HCT116 (cell line): ENCODE measurements at regions not wholly inside any gene's neighbourhood (a gene's known extent, or its start where the extent isn't known, plus 50 kb on each side); places are given as distances from the start of the nearest gene placed in this dataset.

Source experiments
- ATAC-seq: fragments of 200-7000 bp; cut with Tn5 transposase; 2 replicates; pipeline ENCODE4 v1.9.1; 2020; ENCODE audit warnings: mild to moderate bottlenecking, moderate library complexity
- BruUV-seq: library from RNA; stranded (reverse); fragments of 400-500 nt; replicated peaks from 2 replicates; lab custom pipeline; 2021; lab: Mats Ljungman, UMichigan
- CTCF ChIA-PET: fragments of 300-600 bp; sonication (Branson Sonifier 250); formaldehyde crosslinking; loops from one replicate; lab custom pipeline; 2021; ENCODE audit warnings: antibody characterized with exemption; lab: Charles Lee
- POLR2A ChIA-PET: fragments of 300-600, 350-600 bp; sonication (Branson Sonifier 250); formaldehyde crosslinking; loops from one replicate; lab custom pipeline; 2021; ENCODE audit warnings: antibody characterized with exemption; lab: Charles Lee
- RAD21 ChIA-PET, 2 experiments: fragments of 300-600 bp; sonication (Branson Sonifier 250); formaldehyde crosslinking; loops; one replicate each; lab custom pipeline; 2023; ENCODE audit warnings: low total read pairs in 2 of 2; ENCODE audit not compliant: uncharacterized antibody in 2 of 2, unreplicated experiment in 2 of 2, low non-redundant PET in 1 of 2; lab: Charles Lee
- DNase-seq: peaks from one replicate; pipeline ENCODE4 v3.0.0-alpha.2; 2010; ENCODE audit warnings: low read depth, low spot score
- H2AFZ ChIP-seq: fragments of 200-600 bp; shearing (Covaris generic), sonication (generic); 2 replicates; pipeline ENCODE4 v1.6.1; 2017; ENCODE audit warnings: low read depth, mixed run types, mixed read lengths, antibody characterized with exemption, low read length; ENCODE audit not compliant: poor library complexity, severe bottlenecking
- H3K27ac ChIP-seq: 2 replicates; pipeline ENCODE4 v1.5.1; 2012; ENCODE audit warnings: low read depth, low read length
- H3K27me3 ChIP-seq: fragments of 200-600 bp; sonication (generic); 2 replicates; pipeline ENCODE4 v1.6.1; 2016; ENCODE audit warnings: mixed run types, low read length, mixed read lengths; ENCODE audit not compliant: insufficient read depth
- H3K36me3 ChIP-seq, 2 experiments: fragments of 200-500 bp in 1 of 2; fragments of 200-600 bp in 1 of 2; sonication (Bioruptor generic) in 1 of 2; sonication (generic) in 1 of 2; 2 replicates each; pipeline versions ENCODE4 v1.5.1 to v1.6.1; 2014 to 2016; ENCODE audit warnings: low read length in 2 of 2, inconsistent platforms in 1 of 2, mixed read lengths in 1 of 2, mixed run types in 1 of 2; ENCODE audit not compliant: insufficient read depth in 2 of 2, control insufficient read depth in 1 of 2
- H3K4me1 ChIP-seq, 2 experiments: fragments of 200-600 bp in 1 of 2; sonication (generic) in 1 of 2; 2 replicates each; pipeline versions ENCODE4 v1.5.1 to v1.6.1; 2012 to 2017; ENCODE audit warnings: low read length in 2 of 2, inconsistent platforms in 1 of 2, mild to moderate bottlenecking in 1 of 2, mixed read lengths in 1 of 2, mixed run types in 1 of 2, moderate library complexity in 1 of 2; ENCODE audit not compliant: insufficient read depth in 2 of 2, control insufficient read depth in 1 of 2
- H3K4me2 ChIP-seq: fragments of 200-600 bp; sonication (generic); 2 replicates; pipeline ENCODE4 v1.6.1; 2017; ENCODE audit warnings: mixed run types, low read length, mixed read lengths
- H3K4me3 ChIP-seq, 2 experiments: fragments of 200-600 bp in 1 of 2; sonication (generic) in 1 of 2; replicated peaks in 1 of 2; 2 replicates each; pipeline ENCODE4 v1.5.1; 2011 to 2016; ENCODE audit warnings: low read length in 2 of 2, control low read depth in 1 of 2, low read depth in 1 of 2, mild to moderate bottlenecking in 1 of 2, mixed read lengths in 1 of 2, mixed run types in 1 of 2
- H3K79me2 ChIP-seq: fragments of 200-600 bp; sonication (generic); 2 replicates; pipeline ENCODE4 v1.6.1; 2017; ENCODE audit warnings: mild to moderate bottlenecking, mixed run types, low read length, moderate library complexity, mixed read lengths; ENCODE audit not compliant: insufficient read depth
- H3K9ac ChIP-seq: fragments of 200-600 bp; sonication (generic); 2 replicates; pipeline ENCODE4 v1.6.1; 2016; ENCODE audit warnings: low read length, mixed read lengths
- H3K9me2 ChIP-seq: fragments of 200-600 bp; sonication (generic), shearing (Covaris generic); 2 replicates; pipeline ENCODE4 v1.6.1; 2017; ENCODE audit warnings: mixed run types, mild to moderate bottlenecking, moderate library complexity; ENCODE audit not compliant: insufficient read depth
- H3K9me3 ChIP-seq, 2 experiments: fragments of 200-500 bp in 1 of 2; fragments of 200-600 bp in 1 of 2; sonication (Bioruptor generic) in 1 of 2; sonication (generic) in 1 of 2; 2 replicates each; pipeline ENCODE4 v1.6.1; 2014 to 2017; ENCODE audit warnings: low read length in 2 of 2, mixed read lengths in 2 of 2, inconsistent platforms in 1 of 2, low read depth in 1 of 2, mild to moderate bottlenecking in 1 of 2, mixed run types in 1 of 2, moderate library complexity in 1 of 2; ENCODE audit not compliant: control insufficient read depth in 1 of 2, insufficient read depth in 1 of 2
- H4K20me1 ChIP-seq: fragments of 200-600 bp; sonication (generic), shearing (Covaris generic); 2 replicates; pipeline ENCODE4 v1.6.1; 2017; ENCODE audit warnings: mixed run types, mild to moderate bottlenecking, moderate library complexity; ENCODE audit not compliant: insufficient read depth
- ATF3 ChIP-seq: IDR thresholded peaks from 2 replicates; pipeline ENCODE4 v1.6.1; 2012
- CBX3 ChIP-seq: IDR thresholded peaks from 2 replicates; pipeline ENCODE4 v1.6.1; 2012; ENCODE audit warnings: low read depth
- CEBPB ChIP-seq: IDR thresholded peaks from 2 replicates; pipeline ENCODE4 v1.6.1; 2012; ENCODE audit warnings: low read depth
- CTCF ChIP-seq, 3 experiments: fragments of 200-600 bp in 1 of 3; sonication (generic) in 1 of 3; IDR thresholded peaks in 2 of 3; conservative IDR thresholded peaks in 1 of 3; 2 replicates each; pipeline ENCODE4 v1.5.1; 2012 to 2017; ENCODE audit warnings: low read depth in 2 of 3, low read length in 2 of 3, antibody characterized with exemption in 1 of 3, borderline replicate concordance in 1 of 3, control low read depth in 1 of 3, mild to moderate bottlenecking in 1 of 3, mixed read lengths in 1 of 3, mixed run types in 1 of 3, moderate library complexity in 1 of 3; ENCODE audit not compliant: insufficient read depth in 1 of 3
- EGR1 ChIP-seq: IDR thresholded peaks from 2 replicates; pipeline ENCODE4 v1.6.1; 2012; ENCODE audit warnings: low read depth
- ELF1 ChIP-seq: IDR thresholded peaks from 2 replicates; pipeline ENCODE4 v1.6.1; 2012; ENCODE audit warnings: low read depth, borderline replicate concordance
- EZH2 ChIP-seq: fragments of 200-600 bp; sonication (generic); IDR thresholded peaks from 2 replicates; pipeline ENCODE4 v1.6.1; 2017; ENCODE audit warnings: antibody characterized with exemption, mixed run types
- EZH2phosphoT487 ChIP-seq: fragments of 200-600 bp; IDR thresholded peaks from 2 replicates; pipeline ENCODE4 v1.6.1; 2018; ENCODE audit warnings: antibody characterized with exemption, borderline replicate concordance
- JUND ChIP-seq: IDR thresholded peaks from 2 replicates; pipeline ENCODE4 v1.6.1; 2012
- MAX ChIP-seq: IDR thresholded peaks from 2 replicates; pipeline ENCODE4 v1.6.1; 2012
- POLR2A ChIP-seq: IDR thresholded peaks from 2 replicates; pipeline ENCODE4 v1.7.0; 2011; ENCODE audit warnings: borderline replicate concordance; ENCODE audit not compliant: insufficient read depth, insufficient read length; ENCODE audit errors: extremely low read depth
- POLR2AphosphoS5 ChIP-seq: IDR thresholded peaks from 2 replicates; pipeline ENCODE4 v1.6.1; 2011; ENCODE audit warnings: mild to moderate bottlenecking, low read depth, low read length, moderate library complexity
- SRF ChIP-seq: IDR thresholded peaks from 2 replicates; pipeline ENCODE4 v1.6.1; 2012; ENCODE audit warnings: low read depth
- TCF7L2 ChIP-seq: IDR thresholded peaks from 2 replicates; pipeline ENCODE4 v1.7.0; 2011; ENCODE audit warnings: borderline replicate concordance, inconsistent platforms; ENCODE audit not compliant: insufficient read depth, insufficient read length; ENCODE audit errors: extremely low read depth
- ZBTB33 ChIP-seq: IDR thresholded peaks from 2 replicates; pipeline ENCODE4 v1.6.1; 2011; ENCODE audit warnings: mild to moderate bottlenecking, low read length, moderate library complexity; ENCODE audit not compliant: insufficient replicate concordance; ENCODE audit errors: extremely low read depth
- ZFX ChIP-seq: fragments of 450-650 bp; IDR thresholded peaks from 2 replicates; pipeline ENCODE4 v1.6.1; 2017
- intact Hi-C: fragments of 100-400 bp; cut with micrococcal nuclease; formaldehyde crosslinking; loops from 2 replicates; pipeline ENCODE4 v1.10.0; 2022

- no peak for TF ChIP-seq EGR1
- TF ChIP-seq ELF1, result no peak
- TF ChIP-seq EZH2phosphoT487, result no peak
- no peak for TF ChIP-seq ZFX
- TF ChIP-seq EZH2, result no peak
- no peak for TF ChIP-seq SRF
Measured at GRCh38 chr4:79022529-79022928, 83.3 kb upstream of the PAQR3 start (continued).

GRCh38 chr4:79017481-79017880 lies 78.2 kb upstream of the PAQR3 start:
- Histone ChIP-seq H3K9ac (no peak overlapping the region), H3K4me3 (no peak overlapping the region), H3K9me3 (no peaks in the 10 kb centered on the region), H3K79me2 (no peaks in the 10 kb centered on the region), H4K20me1 (no peaks in the 10 kb centered on the region), H3K4me1 (no peaks in the 10 kb centered on the region), H3K9me2 (no peaks in the 10 kb centered on the region), H3K4me2 (no peak overlapping the region), H2AFZ (no peak overlapping the region), H3K27me3 (peaks cover 6% of the 10 kb centered on the region; the same call in 1 of the 2 replicates), H3K36me3 (no peaks in the 10 kb centered on the region), H3K27ac (no peak overlapping the region)
- DNase-seq (no peak), ATAC-seq (no peak)
- POLR2A ChIA-PET, result no interaction called here
- TF ChIP-seq JUND (no peak), ZFX (no peak), POLR2A (no peak), EZH2phosphoT487 (no peak), ATF3 (no peak), CTCF (IDR thresholded peaks at IDR 0.05 in 2 of 3, conservative IDR thresholded peaks at IDR 0.05 in 1 of 3; ENCODE audit: borderline replicate concordance in 1 of 3, insufficient read depth in 1 of 3, low read depth in 2 of 3, low read length in 2 of 3) (no peak), CEBPB (no peak), MAX (no peak), EZH2 (no peak), ZBTB33 (no peak), POLR2AphosphoS5 (no peak), CBX3 (no peak), TCF7L2 (no peak)
- BruUV-seq, result no TSS peak
- intact Hi-C loops, result no loop called here
- CTCF ChIA-PET, result no interaction called here
- RAD21 ChIA-PET, result no interaction called here
